ENCODE measurements at regions not wholly inside any gene's neighbourhood (a gene's known extent, or its start where the extent isn't known, plus 50 kb on each side); places are given as distances from the start of the nearest gene placed in this dataset.

DNA sequence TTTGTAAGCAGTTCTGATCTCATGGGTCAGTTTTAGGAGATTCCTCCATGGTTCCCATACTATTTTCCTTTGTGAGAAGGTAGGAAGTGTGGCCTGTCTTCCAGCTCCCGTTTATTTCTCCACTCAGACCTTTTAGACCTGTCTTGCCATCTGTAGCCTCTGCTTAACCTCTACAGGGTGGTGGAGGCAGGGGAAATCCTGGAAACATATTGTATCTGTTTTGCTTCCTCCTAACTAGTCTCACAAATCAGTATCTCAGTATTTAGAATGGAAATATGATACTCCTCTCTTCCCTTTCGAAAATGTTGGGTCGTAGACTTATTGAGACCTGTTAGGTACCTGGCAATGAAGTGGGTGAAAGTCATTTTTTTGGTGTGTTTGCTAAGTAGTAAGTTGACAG lies 399.4 kb upstream of the RGS6 start:
- H3K4me3 ChIP-seq (ENCODE audit: low read depth, low read length, poor library complexity, severe bottlenecking), result no peak overlapping the region
- BruUV-seq (replicated peaks), result no TSS peak
- no peaks in the 10 kb centered on the region for H3K9me3 ChIP-seq (ENCODE audit: low read length)
- H3K4me1 ChIP-seq (ENCODE audit: insufficient read depth, low read length, poor library complexity, severe bottlenecking), result no peaks in the 10 kb centered on the region
- H4K20me1 ChIP-seq (ENCODE audit: insufficient read depth, low read length), result no peaks in the 10 kb centered on the region
- no peaks in the 10 kb centered on the region for H3K79me2 ChIP-seq (ENCODE audit: insufficient read depth, low read depth, low read length)
- H3K9me2 ChIP-seq (ENCODE audit: insufficient read depth, low read length), result no peaks in the 10 kb centered on the region
- POLR2A ChIA-PET, result interaction anchor here (0.5 kb wide), 1 partner anchor 137 kb away, joined by 3 read pairs; no protein-coding TSS in a partner anchor
- no peak overlapping the region for H3K27ac ChIP-seq (ENCODE audit: low read depth, low read length, poor library complexity, severe bottlenecking)
- intact Hi-C loops (cut with micrococcal nuclease; ENCODE audit: unreplicated experiment), result no loop called here
- CTCF ChIA-PET (ENCODE audit: unreplicated experiment), result no interaction called here
- H2AFZ ChIP-seq (ENCODE audit: low read length), result no peak overlapping the region
- H3K36me3 ChIP-seq (ENCODE audit: insufficient read depth, low read length), result peaks cover 9% of the 10 kb centered on the region; the same call in 1 of the 2 replicates
- no peak for TF ChIP-seq EZH2phosphoT487 (IDR thresholded peaks at IDR 0.05; ENCODE audit: borderline replicate concordance, low read depth, low read length)
- TF ChIP-seq, protein P1, sequence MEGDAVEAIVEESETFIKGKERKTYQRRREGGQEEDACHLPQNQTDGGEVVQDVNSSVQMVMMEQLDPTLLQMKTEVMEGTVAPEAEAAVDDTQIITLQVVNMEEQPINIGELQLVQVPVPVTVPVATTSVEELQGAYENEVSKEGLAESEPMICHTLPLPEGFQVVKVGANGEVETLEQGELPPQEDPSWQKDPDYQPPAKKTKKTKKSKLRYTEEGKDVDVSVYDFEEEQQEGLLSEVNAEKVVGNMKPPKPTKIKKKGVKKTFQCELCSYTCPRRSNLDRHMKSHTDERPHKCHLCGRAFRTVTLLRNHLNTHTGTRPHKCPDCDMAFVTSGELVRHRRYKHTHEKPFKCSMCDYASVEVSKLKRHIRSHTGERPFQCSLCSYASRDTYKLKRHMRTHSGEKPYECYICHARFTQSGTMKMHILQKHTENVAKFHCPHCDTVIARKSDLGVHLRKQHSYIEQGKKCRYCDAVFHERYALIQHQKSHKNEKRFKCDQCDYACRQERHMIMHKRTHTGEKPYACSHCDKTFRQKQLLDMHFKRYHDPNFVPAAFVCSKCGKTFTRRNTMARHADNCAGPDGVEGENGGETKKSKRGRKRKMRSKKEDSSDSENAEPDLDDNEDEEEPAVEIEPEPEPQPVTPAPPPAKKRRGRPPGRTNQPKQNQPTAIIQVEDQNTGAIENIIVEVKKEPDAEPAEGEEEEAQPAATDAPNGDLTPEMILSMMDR (conservative IDR thresholded peaks at IDR 0.05; ENCODE audit: low read length), result no peak
- H3K4me2 ChIP-seq (ENCODE audit: low read length), result no peak overlapping the region
- DNase-seq (ENCODE audit: low spot score), result no peak

DNA sequence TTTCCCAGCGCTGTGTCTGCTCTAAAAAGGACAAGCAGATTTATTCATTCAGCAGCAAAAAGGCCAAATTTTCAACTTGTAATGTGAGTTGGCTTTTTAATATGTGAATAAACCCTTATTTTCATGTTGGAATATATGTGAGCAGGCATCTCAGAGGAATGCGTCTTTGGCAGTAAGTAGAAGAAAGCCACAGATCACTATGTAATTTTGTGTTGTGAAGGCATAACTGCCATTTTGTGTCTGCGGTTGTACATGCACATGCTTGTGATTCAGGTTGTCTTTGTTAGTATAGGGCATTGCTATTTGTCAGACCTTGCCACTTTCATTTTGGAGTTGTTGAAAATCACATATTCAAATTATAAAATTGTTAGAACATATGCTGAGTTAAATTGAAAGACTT lies 398.8 kb upstream of the RGS6 start:
- Histone ChIP-seq H3K79me2 (ENCODE audit: insufficient read depth, low read depth, low read length) (no peaks in the 10 kb centered on the region), H3K9me2 (ENCODE audit: insufficient read depth, low read length) (no peaks in the 10 kb centered on the region), H3K4me1 (ENCODE audit: insufficient read depth, low read length, poor library complexity, severe bottlenecking) (no peaks in the 10 kb centered on the region), H3K36me3 (ENCODE audit: insufficient read depth, low read length) (peaks cover 9% of the 10 kb centered on the region; the same call in 1 of the 2 replicates), H3K9me3 (ENCODE audit: low read length) (no peaks in the 10 kb centered on the region), H3K4me3 (ENCODE audit: low read depth, low read length, poor library complexity, severe bottlenecking) (no peak overlapping the region), H2AFZ (ENCODE audit: low read length) (no peak overlapping the region), H4K20me1 (ENCODE audit: insufficient read depth, low read length) (no peaks in the 10 kb centered on the region), H3K4me2 (ENCODE audit: low read length) (no peak overlapping the region), H3K27ac (ENCODE audit: low read depth, low read length, poor library complexity, severe bottlenecking) (no peak overlapping the region)
- BruUV-seq (replicated peaks), result no TSS peak
- ChIA-PET POLR2A (no interaction called here), CTCF (ENCODE audit: unreplicated experiment) (no interaction called here)
- intact Hi-C loops (cut with micrococcal nuclease; ENCODE audit: unreplicated experiment), result no loop called here
- no peak for TF ChIP-seq EZH2phosphoT487 (IDR thresholded peaks at IDR 0.05; ENCODE audit: borderline replicate concordance, low read depth, low read length)
- TF ChIP-seq, protein P1 (conservative IDR thresholded peaks at IDR 0.05; ENCODE audit: low read length), result no peak
- no peak for DNase-seq (ENCODE audit: low spot score)

DNA sequence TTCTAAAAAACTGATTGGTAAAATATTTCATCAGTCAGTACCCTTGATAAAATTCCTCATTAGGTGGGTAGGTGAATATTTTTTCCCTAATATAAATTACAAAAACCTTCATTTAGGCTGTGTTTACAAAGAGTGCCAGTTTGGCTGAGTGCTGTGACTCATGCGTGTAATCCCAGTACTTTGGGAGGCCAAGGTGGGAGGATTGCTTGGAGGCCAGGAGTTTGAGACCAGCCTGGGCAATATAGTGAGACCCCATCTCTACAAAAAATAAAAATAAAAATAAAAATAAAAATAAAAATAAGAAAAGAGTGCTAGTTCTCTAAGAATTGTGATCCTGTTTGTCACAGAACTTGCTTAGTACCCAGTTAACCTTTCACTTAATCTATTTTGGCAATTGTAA lies 398.4 kb upstream of the RGS6 start:
- ChIA-PET CTCF (ENCODE audit: unreplicated experiment) (no interaction called here), POLR2A (no interaction called here)
- H3K4me3 ChIP-seq (ENCODE audit: low read depth, low read length, poor library complexity, severe bottlenecking), result no peak overlapping the region
- no peaks in the 10 kb centered on the region for H3K9me3 ChIP-seq (ENCODE audit: low read length)
- no peak overlapping the region for H3K27ac ChIP-seq (ENCODE audit: low read depth, low read length, poor library complexity, severe bottlenecking)
- TF ChIP-seq, protein P1 (conservative IDR thresholded peaks at IDR 0.05; ENCODE audit: low read length), result no peak
- no peak for TF ChIP-seq EZH2phosphoT487 (IDR thresholded peaks at IDR 0.05; ENCODE audit: borderline replicate concordance, low read depth, low read length)
- H3K4me2 ChIP-seq (ENCODE audit: low read length), result no peak overlapping the region
- intact Hi-C loops (cut with micrococcal nuclease; ENCODE audit: unreplicated experiment), result no loop called here
- no TSS peak for BruUV-seq (replicated peaks)
- H3K36me3 ChIP-seq (ENCODE audit: insufficient read depth, low read length), result peaks cover 9% of the 10 kb centered on the region; the same call in 1 of the 2 replicates
- DNase-seq (ENCODE audit: low spot score), result no peak
- no peaks in the 10 kb centered on the region for H3K79me2 ChIP-seq (ENCODE audit: insufficient read depth, low read depth, low read length)
- no peaks in the 10 kb centered on the region for H3K4me1 ChIP-seq (ENCODE audit: insufficient read depth, low read length, poor library complexity, severe bottlenecking)
- H3K9me2 ChIP-seq (ENCODE audit: insufficient read depth, low read length), result no peaks in the 10 kb centered on the region
- H4K20me1 ChIP-seq (ENCODE audit: insufficient read depth, low read length), result no peaks in the 10 kb centered on the region
- no peak overlapping the region for H2AFZ ChIP-seq (ENCODE audit: low read length)
